GM10248 (cell line): ENCODE measurements at regions not wholly inside any gene's neighbourhood (a gene's known extent, or its start where the extent isn't known, plus 50 kb on each side); places are given as distances from the start of the nearest gene placed in this dataset.

Experiments
- CTCF ChIA-PET: fragments of 300-600 bp; sonication (Branson Sonifier 250); formaldehyde crosslinking; extraction: SDS; loops from one replicate; lab custom pipeline; 2021; ENCODE audit warnings: antibody characterized with exemption; lab: Yijun Ruan, JAX
- POLR2A ChIA-PET: fragments of 350-650 bp; sonication (Branson Sonifier 250); formaldehyde crosslinking; extraction: SDS; loops from one replicate; lab custom pipeline; 2020; ENCODE audit warnings: antibody characterized with exemption; lab: Yijun Ruan, JAX
- DNase-seq: peaks from one replicate; pipeline ENCODE4 v3.0.0; 2012; ENCODE audit errors: extremely low spot score
- CTCF ChIP-seq: IDR thresholded peaks from 2 replicates; pipeline ENCODE4 v1.5.1; 2012; ENCODE audit warnings: mild to moderate bottlenecking, low read depth; ENCODE audit errors: extremely low read depth, missing control alignments, control extremely low read depth

- POLR2A ChIA-PET, result no interaction called here
- no peak for DNase-seq
- CTCF ChIA-PET, result interaction anchor here (0.9 to 3.9 kb wide), 8 partner anchors 9 to 733 kb away, joined by 3 to 22 read pairs (median 4); no protein-coding TSS in a partner anchor
- TF ChIP-seq CTCF, result no peak
These were observed 289.0 kb downstream of the SNX13 start for GRCh38 chr7:17651341-17651740.

- POLR2A ChIA-PET, result no interaction called here
- no peak for TF ChIP-seq CTCF
- CTCF ChIA-PET, result interaction anchor here (1.1 to 3.9 kb wide), 5 partner anchors 10 to 350 kb away, joined by 3 to 22 read pairs (median 4); no protein-coding TSS in a partner anchor
- DNase-seq, result no peak
These were observed 288.4 kb downstream of the SNX13 start for GRCh38 chr7:17651863-17652385.

- POLR2A ChIA-PET, result no interaction called here
- no peak for TF ChIP-seq CTCF
- DNase-seq, result no peak
- CTCF ChIA-PET, result interaction anchor here (1.0 kb wide), 1 partner anchor 13 kb away, joined by 3 read pairs; no protein-coding TSS in a partner anchor
These were observed 285.4 kb downstream of the SNX13 start for GRCh38 chr7:17654940-17655339.

GRCh38 chr7:17659126-17659525 lies 281.2 kb downstream of the SNX13 start:
- no peak for TF ChIP-seq CTCF
- ChIA-PET POLR2A (no interaction called here), CTCF (interaction anchor here (1.0 kb wide), 1 partner anchor 741 kb away, joined by 3 read pairs; no protein-coding TSS in a partner anchor)
- DNase-seq, result no peak

GRCh38 chr7:17660116-17660515 lies 280.2 kb downstream of the SNX13 start:
- POLR2A ChIA-PET, result no interaction called here
- TF ChIP-seq CTCF, result no peak
- CTCF ChIA-PET, result interaction anchor here (1.0 to 1.6 kb wide), 2 partner anchors 12 to 21 kb away, joined by 3 to 4 read pairs; no protein-coding TSS in a partner anchor
- DNase-seq, result no peak

- no peak for DNase-seq
- POLR2A ChIA-PET, result no interaction called here
These were observed 278.2 kb downstream of the SNX13 start for GRCh38 chr7:17661982-17662585.

More at GRCh38 chr7:17661982-17662585, 278.2 kb downstream of the SNX13 start:
- CTCF ChIA-PET, result interaction anchor here (1.1 to 2.2 kb wide), 4 partner anchors 10 to 41 kb away, joined by 3 to 7 read pairs (median 5); no protein-coding TSS in a partner anchor
- no peak for TF ChIP-seq CTCF
